NCI-H345 treated with DMSO at 0.1 percent for 48 hours (cell line): ENCODE measurements at regions not wholly inside any gene's neighbourhood (a gene's known extent, or its start where the extent isn't known, plus 50 kb on each side); places are given as distances from the start of the nearest gene placed in this dataset.
"Not testable (repeated sequence)": the region's sequence is repeated elsewhere in the genome, so short reads cannot be mapped to it uniquely, and the experiment has no call there.

Experiments
- DNase-seq: peaks from one replicate; lab custom pipeline; 2025; ENCODE audit not compliant: unreplicated experiment; lab: John Stamatoyannopoulos, UW

- DNase-seq, result no peak
Observed at GRCh38 chr2:35591886-35592285, 763.7 kb upstream of the CRIM1 start.

GRCh38 chr2:35585972-35586371, 769.6 kb upstream of the CRIM1 start:
- DNase-seq, result no peak

- DNase-seq, result no peak
Observed at GRCh38 chr2:35582637-35583036, 772.9 kb upstream of the CRIM1 start.

GRCh38 chr2:35580956-35581355, 774.6 kb upstream of the CRIM1 start:
- DNase-seq, result no peak

- DNase-seq, result not testable (repeated sequence)
Observed at GRCh38 chr2:35568574-35568973, 787.0 kb upstream of the CRIM1 start.

- no peak for DNase-seq
Observed at GRCh38 chr2:35562488-35562887, 793.1 kb upstream of the CRIM1 start.

- DNase-seq, result no peak
Observed at GRCh38 chr2:35548171-35548570, 807.4 kb upstream of the CRIM1 start.

- no peak for DNase-seq
Observed at GRCh38 chr2:35545301-35545700, 810.3 kb upstream of the CRIM1 start.

- DNase-seq, result no peak
Observed at GRCh38 chr2:35538796-35539195, 816.8 kb upstream of the CRIM1 start.

- DNase-seq, result no peak
Observed at GRCh38 chr2:35530615-35531135, 824.9 kb upstream of the CRIM1 start.

- no peak for DNase-seq
Observed at GRCh38 chr2:35526741-35527140, 828.8 kb upstream of the CRIM1 start.

GRCh38 chr2:35522450-35522849, 833.1 kb upstream of the CRIM1 start:
- no peak for DNase-seq

- DNase-seq, result no peak
Observed at GRCh38 chr2:35510636-35511035, 844.9 kb upstream of the CRIM1 start.

GRCh38 chr2:35508601-35509000, 847.0 kb upstream of the CRIM1 start:
- no peak for DNase-seq

- no peak for DNase-seq
Observed at GRCh38 chr2:35504419-35504818, 851.2 kb upstream of the CRIM1 start.

GRCh38 chr2:35503738-35504199, 851.8 kb upstream of the CRIM1 start:
- no peak for DNase-seq

GRCh38 chr2:35503311-35503710, 852.3 kb upstream of the CRIM1 start:
- no peak for DNase-seq

GRCh38 chr2:35501076-35501475, 854.5 kb upstream of the CRIM1 start:
- no peak for DNase-seq

- DNase-seq, result no peak
Observed at GRCh38 chr2:35496022-35496421, 859.6 kb upstream of the CRIM1 start.

GRCh38 chr2:35495182-35495581, 860.4 kb upstream of the CRIM1 start:
- no peak for DNase-seq

GRCh38 chr2:35478121-35478520, 877.5 kb upstream of the CRIM1 start:
- not testable (repeated sequence) for DNase-seq

GRCh38 chr2:35468245-35468644, 887.3 kb upstream of the CRIM1 start:
- DNase-seq, result no peak

GRCh38 chr2:35463805-35464596, 891.6 kb upstream of the CRIM1 start:
- no peak for DNase-seq
